Amniotic epithelial cell (primary cell): ENCODE measurements at regions not wholly inside any gene's neighbourhood (a gene's known extent, or its start where the extent isn't known, plus 50 kb on each side); places are given as distances from the start of the nearest gene placed in this dataset.
"Not testable (repeated sequence)": the region's sequence is repeated elsewhere in the genome, so short reads cannot be mapped to it uniquely, and the experiment has no call there.

ENCODE experiments used
- DNase-seq: peaks from one replicate; pipeline ENCODE4 v3.0.0-alpha.2; 2010; ENCODE audit warnings: low read depth

DNA sequence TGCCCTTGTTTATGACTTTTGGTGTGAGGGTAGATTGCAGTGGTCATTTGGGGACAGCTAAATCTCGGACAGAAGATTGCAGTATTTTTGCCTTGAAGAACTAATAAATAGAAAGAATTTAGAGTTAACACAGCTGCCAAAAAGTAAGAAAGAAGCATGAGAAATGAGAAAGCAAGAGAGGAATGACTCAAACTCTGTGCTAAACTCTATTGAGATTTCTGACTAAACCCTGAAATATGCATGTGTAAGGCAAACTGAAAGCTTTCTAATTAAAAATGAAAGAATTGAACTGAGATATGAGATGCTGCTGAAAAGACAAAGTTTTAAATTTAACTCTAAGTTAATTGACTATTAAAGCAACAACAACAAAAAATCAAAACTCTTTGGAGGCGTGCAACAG lies 791.3 kb downstream of the RAB28 start:
- no peak for DNase-seq

DNA sequence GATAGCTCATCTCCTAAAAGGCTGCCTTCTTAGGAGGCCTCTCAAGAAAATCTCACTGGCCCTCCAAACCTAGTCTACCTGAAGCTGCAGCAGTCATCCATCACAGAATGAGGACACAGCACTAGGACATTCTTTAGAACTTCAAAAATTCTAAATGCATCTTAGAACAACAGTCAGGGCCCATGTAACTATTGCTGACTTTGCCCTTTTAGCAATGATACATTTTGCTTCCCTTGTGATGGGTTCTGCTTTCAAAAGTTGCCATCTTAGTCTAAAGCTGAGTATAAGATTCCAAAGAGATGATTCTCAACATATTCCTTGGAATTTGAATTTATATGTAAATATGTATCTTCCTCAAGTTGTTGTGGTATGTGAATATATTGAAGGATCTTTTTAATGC lies 793.0 kb downstream of the RAB28 start:
- no peak for DNase-seq

DNA sequence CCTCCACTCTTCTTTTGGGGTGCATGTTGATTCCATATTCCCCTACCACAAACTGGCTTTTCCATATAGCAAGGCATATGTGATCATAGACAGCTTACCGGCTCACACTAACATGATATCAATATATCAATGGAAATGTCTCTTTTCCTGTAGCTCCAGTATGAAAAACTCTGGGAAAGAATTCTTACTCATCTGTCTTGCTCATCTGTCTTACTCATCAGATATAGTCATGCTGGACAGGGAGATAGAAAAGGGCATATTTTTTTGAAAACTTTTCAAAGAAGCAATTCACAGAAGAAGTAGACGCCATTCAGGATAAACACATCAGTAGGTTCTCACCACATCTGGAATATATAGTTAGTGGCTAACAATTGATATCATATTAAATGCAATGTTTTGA lies 794.7 kb downstream of the RAB28 start:
- no peak for DNase-seq

DNA sequence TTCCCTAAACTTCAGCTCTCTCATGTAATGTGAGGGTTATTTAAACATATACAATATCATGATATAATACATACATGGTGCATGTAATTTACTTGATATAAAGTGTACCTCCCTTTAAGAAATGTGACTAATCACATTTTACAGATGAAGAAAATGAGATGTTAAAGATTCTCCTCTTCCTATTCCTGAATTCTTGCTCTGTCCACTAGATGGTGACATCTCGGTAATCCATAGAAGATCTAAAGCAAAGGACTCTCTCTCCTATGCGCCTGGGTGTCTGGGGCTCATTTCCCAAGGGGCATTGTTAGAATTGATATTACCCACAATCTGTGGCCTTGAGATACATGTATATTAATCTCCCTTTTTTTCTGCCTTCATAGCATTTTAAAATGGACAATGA lies 804.9 kb downstream of the RAB28 start:
- no peak for DNase-seq

DNA sequence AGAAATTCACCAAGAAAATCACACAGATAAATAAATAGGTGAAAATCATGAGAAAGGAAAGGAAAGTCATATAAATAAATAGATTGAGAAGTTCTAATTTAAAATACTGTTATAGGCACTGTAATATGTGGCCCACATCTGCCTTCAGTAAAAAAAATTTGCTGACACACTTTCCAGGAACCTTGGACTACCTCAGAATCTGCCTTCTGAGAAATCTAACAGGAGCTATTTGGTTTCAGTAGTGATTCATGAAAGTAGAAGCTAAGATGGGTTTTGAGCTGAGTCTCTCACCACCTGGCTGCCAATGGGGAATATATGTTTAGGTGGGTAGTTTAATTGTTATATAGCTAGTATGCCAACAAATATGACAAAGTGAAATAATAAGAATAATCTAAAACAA lies 810.0 kb downstream of the RAB28 start:
- DNase-seq = no peak

DNA sequence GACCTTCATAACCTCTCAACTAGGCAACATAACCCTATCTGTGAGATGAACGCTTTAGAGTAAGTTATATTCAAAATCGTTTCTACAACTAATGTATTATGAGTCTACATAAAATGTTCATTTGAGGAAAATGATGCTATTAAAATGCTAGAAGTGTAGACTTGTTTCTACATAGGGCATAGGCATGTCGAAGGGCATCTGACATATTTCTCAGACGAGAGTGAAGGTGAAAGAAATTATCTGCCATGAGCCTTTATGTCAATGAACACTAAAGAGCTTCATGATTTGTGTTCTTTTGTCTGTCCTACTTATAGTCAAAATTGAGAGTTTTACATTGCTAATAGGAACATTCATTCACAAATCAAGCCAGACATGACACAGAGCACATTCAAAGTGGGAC lies 811.8 kb downstream of the RAB28 start:
- no peak for DNase-seq

DNA sequence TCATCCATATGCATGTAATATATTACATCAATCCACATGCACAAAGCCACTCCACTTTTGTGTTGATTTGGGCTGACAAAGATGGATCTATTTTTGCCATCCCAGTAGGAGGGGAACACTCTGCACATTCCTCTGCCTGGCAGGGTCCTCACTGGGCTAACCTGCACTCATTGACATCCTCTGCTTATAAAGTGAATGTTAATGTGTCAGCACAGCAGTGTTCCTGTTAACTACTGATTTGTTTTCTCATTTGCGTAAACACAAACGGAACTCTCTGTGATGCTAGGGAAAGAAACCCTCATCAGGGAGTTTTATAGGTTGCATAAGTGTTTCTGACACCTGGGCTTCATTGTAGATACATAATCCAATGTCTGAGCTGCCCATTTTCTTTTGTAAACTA lies 826.0 kb downstream of the RAB28 start:
- DNase-seq = no peak

DNA sequence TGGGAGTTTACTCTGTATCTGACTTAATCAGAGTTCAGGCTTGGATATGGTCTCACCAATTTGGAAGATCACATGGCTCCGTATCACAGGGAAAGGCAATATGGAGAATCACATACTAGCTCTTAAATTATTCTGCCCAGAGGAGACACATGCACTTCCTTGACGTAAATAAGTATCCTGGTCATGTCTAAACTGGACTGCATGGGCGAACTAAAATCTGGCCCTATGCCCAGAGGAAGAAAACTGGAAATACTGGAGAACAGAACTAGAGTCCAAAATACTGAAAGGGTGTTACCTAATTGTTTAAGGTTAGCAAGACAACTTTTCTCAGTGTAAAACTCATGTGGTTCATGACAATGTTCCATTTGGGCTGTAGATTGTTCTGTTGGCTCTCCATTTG lies 832.3 kb downstream of the RAB28 start:
- DNase-seq = no peak

DNA sequence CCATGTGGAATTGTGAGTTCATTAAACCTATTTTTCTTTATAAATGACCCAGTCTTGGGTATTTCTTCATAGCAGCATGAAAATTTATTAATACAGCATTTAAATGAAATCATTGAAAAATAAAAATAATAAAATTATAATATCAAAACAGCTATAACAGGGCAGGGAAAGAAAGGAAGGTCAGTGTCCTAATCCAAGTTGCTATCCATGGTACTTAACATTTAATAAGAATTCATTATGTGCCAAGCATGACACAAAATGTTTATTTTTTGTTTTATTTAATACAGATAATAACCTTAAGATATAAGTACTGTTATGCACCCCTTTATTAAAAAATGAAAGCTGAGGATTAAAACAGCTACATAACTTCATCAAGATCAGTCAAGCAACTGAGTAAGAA lies 838.4 kb downstream of the RAB28 start:
- no peak for DNase-seq

DNA sequence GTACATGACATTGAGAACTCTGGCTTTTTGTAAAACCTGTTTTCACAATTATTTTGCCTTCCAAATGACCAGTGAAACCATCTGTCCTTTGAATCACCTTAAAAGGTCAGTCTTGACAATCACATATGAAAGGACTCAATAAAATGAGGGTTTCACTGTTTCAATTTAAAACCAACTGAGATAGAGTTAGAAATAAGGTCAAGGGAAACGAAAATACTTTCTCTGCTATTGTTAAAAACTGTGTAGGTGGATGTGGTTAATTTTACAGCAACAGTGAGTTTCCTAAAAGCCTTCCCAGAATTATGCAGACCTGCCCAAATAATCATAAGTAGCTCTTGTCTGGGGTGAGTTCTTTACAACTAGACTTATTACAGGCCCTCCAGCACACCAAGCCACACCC lies 839.9 kb downstream of the RAB28 start:
- no peak for DNase-seq

DNA sequence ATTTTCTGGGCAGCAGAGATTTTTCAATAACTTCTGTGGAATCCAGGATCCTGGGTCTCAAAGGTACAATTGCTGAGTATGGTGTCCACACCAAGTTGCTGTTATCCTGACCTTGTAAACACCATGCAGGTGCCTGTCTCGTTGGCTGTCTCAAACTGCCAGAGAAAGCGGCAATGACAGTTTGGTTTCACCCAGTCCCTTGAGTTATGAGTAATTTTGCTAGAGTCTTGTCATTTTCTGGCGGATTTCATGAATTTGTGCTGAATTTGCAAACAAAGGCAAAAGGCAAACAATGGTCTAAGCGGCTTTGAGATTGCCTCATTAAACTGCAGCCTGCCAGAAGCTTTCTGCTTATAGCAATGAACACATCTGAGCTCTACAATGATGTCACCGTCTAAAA lies 847.9 kb downstream of the RAB28 start:
- no peak for DNase-seq

DNA sequence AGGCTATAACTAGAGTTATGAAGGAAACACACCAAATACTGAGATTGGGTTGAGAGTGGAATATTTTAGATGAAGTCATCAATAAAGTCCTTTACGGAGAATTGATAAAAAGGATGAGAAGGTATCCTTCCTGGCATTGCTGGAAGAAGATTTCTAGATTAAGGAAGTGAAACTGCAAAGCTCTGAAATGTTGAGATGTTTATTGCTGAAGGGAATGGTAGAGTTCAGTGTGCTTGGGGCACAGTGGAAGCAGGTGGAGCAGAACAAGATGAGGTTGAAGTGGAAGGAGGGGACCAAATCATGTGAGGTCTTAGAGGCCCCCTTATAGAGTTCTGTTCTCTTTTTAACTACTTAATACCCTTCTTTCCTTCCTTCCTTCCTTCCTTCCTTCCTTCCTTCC lies 848.5 kb downstream of the RAB28 start:
- no peak for DNase-seq

DNA sequence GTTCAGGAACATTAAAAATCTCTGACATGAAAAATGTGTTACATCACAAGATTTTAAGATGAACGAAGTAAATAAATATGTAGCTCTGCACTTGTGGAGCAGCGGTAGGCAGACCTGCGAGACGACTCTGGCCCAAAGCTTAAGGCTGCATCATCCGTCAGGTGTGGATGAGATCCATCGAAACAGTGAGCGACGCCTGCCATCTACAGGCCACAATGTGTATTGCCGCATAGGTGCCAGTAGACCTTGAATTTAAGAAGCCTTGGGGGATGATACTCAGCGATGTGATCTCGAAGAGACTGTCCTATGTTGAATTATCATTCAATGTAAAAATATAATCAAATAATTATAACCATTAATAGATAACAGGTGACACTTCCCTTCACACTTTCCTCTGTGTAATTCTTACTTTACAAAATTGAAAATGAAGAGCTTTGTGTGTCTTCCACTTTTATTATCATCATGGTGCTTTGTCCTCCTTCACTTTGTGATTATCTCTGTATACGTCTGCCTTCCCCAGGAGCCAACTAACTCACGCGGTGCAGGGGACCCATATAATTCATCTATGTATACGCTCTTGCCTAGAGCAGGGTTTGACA lies 851.0 kb downstream of the RAB28 start:
- peak; percentile 49 for DNase-seq

DNA sequence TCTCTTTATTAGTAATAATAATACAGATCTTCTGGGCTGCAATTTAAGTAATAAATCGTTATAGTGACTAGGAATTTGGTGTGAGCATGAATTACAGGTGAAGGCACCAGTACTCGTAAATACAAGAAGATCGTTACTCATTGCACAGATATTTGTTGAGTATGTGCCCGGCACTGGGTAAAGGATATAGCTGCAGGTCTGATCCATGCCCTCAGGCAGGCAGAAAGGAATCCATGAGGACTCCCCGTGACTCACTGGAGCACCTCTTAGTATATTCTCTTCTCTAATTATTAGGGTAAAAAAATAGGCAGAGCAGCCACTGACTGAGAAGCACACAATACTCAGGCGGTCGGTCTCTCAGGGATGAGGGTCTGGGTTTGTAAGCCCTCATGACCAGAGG lies 868.3 kb downstream of the RAB28 start:
- DNase-seq = no peak

DNA sequence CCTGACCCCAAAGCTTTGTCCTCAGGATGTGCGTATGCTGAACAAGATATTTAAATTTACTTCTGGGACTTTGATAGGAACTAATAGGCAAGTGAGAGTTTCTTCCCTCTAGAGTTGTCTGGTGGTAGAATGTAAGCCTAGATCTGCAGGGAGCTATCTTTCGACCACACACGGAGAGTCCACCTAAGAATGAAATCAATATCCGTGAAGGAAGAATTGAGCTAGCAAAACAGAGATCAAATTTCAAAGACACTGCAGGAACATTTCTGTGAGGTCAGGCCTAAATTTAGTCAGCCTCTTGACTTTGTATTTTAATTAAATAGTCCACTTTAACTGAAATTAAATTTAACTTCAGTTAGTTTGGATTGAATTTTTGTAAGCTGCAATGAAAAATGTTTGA lies 871.3 kb downstream of the RAB28 start:
- DNase-seq = no peak

DNA sequence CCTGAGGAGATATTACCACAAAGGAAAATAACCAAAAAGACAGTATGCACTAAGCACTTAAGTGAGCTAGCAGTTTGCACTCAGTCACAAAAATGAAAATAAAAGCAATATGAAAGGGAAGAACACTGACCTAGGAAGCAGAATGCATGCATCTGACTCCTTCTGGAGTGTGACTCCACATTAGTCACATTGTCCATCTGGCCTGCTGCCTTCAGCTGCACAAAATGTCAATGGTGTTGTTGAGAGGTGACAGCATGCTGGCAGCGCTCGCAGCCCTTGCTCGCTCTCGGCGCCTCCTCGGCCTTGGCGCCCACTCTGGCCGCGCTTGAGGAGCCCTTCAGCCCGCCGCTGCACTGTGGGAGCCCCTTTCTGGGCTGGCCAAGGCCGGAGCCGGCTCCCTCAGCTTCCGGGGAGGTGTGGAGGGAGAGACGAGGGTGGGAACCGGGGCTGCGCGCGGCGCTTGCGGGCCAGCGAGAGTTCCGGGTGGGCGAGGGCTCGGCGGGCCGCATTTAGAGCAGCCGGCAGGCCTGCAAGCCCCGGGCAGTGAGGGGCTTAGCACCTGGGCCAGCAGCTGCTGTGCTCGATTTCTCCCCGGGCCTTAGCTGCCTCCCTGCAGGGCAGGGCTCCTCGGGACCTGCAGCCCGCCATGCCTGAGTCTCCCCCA lies 874.8 kb downstream of the RAB28 start:
- not testable (repeated sequence) for DNase-seq

DNA sequence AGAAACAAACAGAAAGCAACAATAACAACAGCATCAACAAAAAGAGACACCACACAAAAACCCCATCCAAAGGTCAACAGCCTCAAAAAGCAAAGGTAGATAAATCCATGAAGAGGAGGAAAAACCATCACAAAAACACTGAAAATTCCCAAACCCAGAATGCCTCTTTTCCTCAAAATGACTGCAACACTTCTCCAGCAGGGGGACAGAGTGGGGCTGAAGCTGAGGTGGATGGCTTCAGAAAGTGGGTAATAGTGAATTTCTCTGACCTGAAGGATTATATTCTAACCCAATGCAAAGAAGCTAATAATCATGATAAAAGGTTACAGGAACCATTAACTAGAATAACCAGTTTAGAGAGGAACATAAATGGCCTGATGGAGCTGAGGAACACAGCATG lies 888.2 kb downstream of the RAB28 start:
- no peak for DNase-seq

DNA sequence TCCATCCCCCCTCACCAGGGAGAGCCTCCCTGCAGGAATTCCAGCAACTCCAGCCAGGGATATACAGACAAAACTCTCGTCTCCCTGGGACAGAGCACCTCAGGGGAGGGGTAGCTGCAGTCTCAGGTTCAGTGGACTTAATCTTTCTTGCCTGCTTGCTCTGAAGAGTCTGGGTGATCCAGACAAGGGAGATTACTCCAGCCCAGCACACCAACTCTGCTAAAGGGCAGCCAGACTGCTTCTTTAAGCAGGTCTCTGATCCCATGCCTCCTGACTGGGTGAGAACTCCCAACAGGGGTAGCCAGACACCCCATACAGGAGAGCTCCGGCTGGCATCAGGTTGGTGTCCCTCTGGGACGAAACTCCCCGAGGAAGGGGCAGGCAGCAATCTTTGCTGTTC lies 888.7 kb downstream of the RAB28 start:
- DNase-seq = no peak

DNA sequence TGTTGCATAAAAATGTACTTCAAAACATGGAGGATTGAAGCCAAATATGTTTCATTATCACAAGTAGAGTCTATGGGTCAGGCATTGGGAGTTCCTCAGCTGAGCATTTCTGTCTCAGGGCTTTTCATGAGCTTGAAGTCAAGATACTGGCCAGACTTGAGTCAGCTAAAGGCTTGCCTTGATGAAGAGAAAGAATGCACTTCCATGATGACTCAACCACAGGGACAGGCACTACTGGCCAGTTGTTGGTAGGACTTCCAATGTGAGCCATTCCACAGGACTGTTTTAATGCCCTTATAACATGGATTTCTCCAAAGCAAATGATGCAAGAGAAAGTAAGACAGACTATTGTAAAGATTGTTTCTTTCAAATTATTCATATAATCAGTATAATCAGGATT lies 895.6 kb downstream of the RAB28 start:
- DNase-seq = no peak

DNA sequence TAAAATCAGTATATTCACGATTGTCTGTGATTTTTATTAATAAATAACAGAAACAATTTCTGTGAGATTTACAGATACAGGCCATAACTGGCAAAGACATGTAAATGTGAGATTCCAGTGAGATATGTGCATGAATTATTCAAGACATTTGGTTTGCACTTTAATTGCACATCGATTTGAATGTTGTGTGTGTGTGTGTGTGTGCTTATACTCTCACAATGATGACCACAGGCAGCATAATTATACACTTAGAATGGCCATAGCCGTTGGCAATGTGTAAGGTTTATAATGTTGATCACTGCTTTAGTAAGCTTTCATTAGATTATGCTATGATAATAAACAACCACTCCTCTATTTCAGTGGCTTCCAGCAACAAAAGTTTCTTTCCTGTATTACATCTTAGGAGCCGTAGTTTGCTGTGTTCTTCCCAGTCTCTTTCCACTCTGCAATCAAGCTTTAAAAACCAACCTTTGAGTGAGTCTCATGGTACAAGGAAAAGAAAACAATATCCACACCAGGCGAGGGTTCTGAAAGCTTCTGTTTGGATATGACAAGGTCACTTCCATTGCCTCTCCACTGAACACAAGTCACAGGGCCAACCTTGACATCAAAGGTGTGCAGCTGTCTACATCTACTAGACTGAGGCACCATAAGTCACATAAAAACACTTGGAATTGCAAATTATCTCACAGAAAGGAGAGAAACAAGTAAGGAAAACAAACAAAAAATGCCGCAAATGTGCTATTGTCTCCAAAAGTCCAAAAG lies 897.7 kb downstream of the RAB28 start:
- no peak for DNase-seq

DNA sequence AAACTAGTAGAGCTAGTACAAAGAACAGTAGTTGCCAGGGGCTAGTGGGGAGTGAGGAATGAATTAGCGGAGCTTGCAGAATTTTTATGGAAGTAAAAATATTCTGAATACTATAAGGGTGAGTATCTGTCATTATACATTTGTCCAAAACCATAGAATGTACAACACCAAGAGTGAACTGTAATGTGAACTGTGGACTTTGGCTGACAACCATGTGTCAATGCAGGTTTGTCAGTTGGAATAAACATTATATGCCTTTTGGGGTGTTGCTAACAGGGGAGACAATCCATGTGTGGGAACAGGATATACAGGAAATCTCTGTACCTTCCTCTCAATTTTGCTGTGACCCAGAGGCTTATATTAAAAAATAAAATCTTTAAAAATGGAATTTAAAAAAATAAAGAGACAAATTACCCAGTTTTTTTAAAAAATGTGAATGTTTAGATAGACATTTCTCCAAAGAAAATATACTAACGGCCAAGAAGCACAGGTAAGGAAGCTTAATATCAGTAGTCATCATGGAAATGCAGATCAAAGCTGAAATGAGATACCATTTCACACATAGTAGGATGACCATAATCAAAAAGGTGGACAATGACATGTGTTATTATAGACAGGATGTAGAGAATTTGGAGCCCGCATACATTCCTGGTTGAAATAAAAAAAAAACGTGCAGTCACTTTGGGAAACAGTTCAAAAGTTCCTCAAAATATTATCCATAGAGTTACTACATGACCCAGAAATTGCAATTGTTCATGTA lies 899.8 kb downstream of the RAB28 start:
- no peak for DNase-seq

DNA sequence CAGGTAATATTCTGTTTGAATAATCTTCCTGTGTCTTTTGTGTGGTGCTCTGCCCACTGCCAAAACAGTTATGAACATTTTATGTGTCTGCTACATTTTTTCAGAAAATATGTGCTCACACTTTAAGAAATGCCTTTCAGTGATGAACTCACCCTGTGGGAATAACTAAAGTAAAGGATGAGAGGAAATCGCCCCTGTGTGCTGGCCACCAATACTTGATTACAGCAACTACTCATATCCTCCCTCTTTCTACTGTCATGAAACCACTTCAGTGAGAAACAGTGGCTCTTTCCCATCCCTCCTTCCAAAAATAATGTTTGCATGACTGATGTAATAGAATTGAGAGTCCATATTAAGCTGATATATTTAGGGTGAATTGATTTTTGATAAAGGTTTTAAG lies 900.9 kb downstream of the RAB28 start:
- DNase-seq = no peak

DNA sequence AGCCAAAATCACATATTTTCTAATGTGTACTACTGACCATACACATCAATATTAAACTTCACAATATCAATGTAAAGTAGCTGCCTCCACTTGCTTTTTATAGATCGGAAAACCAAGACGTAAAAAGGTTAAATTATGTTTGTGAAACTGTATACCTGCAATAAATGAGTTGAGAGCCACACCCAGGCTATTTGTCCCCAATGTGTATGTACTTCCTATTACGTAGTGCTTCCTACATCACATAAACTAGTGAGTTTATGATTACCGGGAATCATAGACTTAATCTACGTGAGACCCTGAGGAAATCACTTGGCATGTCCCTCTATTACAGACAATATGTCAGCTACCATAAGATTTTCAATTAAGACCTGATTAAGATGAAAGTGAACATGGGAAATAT lies 903.4 kb downstream of the RAB28 start:
- no peak for DNase-seq
